RWPE2 (cell line): ENCODE measurements at regions not wholly inside any gene's neighbourhood (a gene's known extent, or its start where the extent isn't known, plus 50 kb on each side); places are given as distances from the start of the nearest gene placed in this dataset.

Experiments
- ATAC-seq: fragments of 200-7000 bp; cut with Tn5 transposase; 3 replicates; pipeline ENCODE4 v1.9.1; 2021; ENCODE audit warnings: low read depth
- DNase-seq: peaks from one replicate; pipeline ENCODE4 v3.0.0-alpha.2; 2020; ENCODE audit warnings: low spot score
- H3K27ac ChIP-seq: fragments of 450-650 bp; 2 replicates; pipeline ENCODE4 v1.5.1; 2017; ENCODE audit warnings: mild to moderate bottlenecking; ENCODE audit not compliant: poor library complexity, severe bottlenecking
- H3K27me3 ChIP-seq: fragments of 250-450 bp; sonication (Bioruptor Pico); 2 replicates; pipeline ENCODE4 v1.5.1; 2021; ENCODE audit warnings: mild to moderate bottlenecking, moderate library complexity; ENCODE audit not compliant: insufficient read depth, poor library complexity, severe bottlenecking
- H3K36me3 ChIP-seq: fragments of 250-450 bp; sonication (Bioruptor Pico); 2 replicates; pipeline ENCODE4 v1.5.1; 2020; ENCODE audit warnings: low read depth, mild to moderate bottlenecking, moderate library complexity
- H3K4me1 ChIP-seq: fragments of 250-450 bp; sonication (Bioruptor Pico); 2 replicates; pipeline ENCODE4 v1.5.1; 2021; ENCODE audit warnings: mild to moderate bottlenecking, moderate library complexity; ENCODE audit not compliant: insufficient read depth, poor library complexity, severe bottlenecking
- H3K4me3 ChIP-seq: fragments of 250-450 bp; sonication (Bioruptor Pico); 2 replicates; pipeline ENCODE4 v1.5.1; 2021; ENCODE audit warnings: mild to moderate bottlenecking, moderate library complexity; ENCODE audit not compliant: severe bottlenecking
- H3K9me3 ChIP-seq: fragments of 250-450 bp; sonication (Bioruptor Pico); 2 replicates; pipeline ENCODE4 v1.5.1; 2021; ENCODE audit warnings: mild to moderate bottlenecking, moderate library complexity; ENCODE audit not compliant: severe bottlenecking
- TF ChIP-seq, protein P1 (sequence below): fragments of 450-650 bp; IDR thresholded peaks from one replicate; pipeline ENCODE4 v1.5.1; 2017; ENCODE audit warnings: mild to moderate bottlenecking, moderate library complexity; ENCODE audit not compliant: poor library complexity, severe bottlenecking

- H3K4me3 ChIP-seq = no peak overlapping the region
- H3K4me1 ChIP-seq = no peaks in the 10 kb centered on the region
- no peaks in the 10 kb centered on the region for H3K9me3 ChIP-seq
- H3K27me3 ChIP-seq = no peaks in the 10 kb centered on the region
- no peak for ATAC-seq
- TF ChIP-seq, protein P1, sequence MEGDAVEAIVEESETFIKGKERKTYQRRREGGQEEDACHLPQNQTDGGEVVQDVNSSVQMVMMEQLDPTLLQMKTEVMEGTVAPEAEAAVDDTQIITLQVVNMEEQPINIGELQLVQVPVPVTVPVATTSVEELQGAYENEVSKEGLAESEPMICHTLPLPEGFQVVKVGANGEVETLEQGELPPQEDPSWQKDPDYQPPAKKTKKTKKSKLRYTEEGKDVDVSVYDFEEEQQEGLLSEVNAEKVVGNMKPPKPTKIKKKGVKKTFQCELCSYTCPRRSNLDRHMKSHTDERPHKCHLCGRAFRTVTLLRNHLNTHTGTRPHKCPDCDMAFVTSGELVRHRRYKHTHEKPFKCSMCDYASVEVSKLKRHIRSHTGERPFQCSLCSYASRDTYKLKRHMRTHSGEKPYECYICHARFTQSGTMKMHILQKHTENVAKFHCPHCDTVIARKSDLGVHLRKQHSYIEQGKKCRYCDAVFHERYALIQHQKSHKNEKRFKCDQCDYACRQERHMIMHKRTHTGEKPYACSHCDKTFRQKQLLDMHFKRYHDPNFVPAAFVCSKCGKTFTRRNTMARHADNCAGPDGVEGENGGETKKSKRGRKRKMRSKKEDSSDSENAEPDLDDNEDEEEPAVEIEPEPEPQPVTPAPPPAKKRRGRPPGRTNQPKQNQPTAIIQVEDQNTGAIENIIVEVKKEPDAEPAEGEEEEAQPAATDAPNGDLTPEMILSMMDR = no peak
- H3K36me3 ChIP-seq = no peaks in the 10 kb centered on the region
- no peak for DNase-seq
- H3K27ac ChIP-seq = no peak overlapping the region
Measured at GRCh38 chr1:42052072-42052699, 101.0 kb upstream of the GUCA2B start.

GRCh38 chr1:42047508-42047880, 105.7 kb upstream of the GUCA2B start:
- DNase-seq (no peak), ATAC-seq (no peak)
- H3K4me3 ChIP-seq = no peak overlapping the region
- TF ChIP-seq, protein P1 = no peak
- no peaks in the 10 kb centered on the region for H3K27me3 ChIP-seq
- no peaks in the 10 kb centered on the region for H3K4me1 ChIP-seq
- H3K9me3 ChIP-seq = no peaks in the 10 kb centered on the region
- H3K36me3 ChIP-seq = no peaks in the 10 kb centered on the region
- no peak overlapping the region for H3K27ac ChIP-seq

DNA sequence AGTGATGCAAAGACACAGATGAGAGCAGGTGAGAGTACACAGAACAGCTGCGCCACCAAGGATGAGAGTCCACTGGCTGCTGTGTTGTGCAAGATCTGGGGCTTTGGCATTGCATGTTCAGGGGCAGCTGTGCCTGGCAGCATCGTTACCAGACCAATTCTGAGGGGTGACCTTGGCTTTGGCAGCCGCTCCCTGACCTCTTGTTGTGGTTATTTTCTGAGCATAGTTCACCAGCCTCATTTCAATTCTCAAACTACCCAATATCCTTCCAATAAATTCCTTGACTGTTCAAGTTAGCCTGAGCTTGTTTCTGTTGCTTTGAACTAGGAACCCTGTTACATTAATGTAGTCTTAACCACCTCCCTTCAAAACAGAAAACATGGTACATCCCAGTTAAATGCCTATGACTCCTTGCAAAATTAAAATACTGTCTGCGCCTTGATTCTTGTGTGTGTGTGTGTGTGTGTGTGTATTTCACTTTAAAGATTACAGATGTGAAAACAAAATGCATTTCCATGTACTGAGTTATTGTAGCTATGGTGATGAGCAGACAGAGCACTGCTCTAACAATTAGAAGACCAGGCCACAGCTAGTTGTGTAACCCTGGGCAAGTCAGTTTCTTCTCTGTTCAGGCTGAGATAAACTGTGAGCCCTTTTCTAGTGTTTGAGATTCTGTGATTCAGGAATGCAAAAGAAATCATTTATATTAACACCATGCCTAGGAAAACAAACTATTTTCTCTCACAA, 106.3 kb upstream of the GUCA2B start:
- TF ChIP-seq, protein P1 = no peak
- ATAC-seq = no peak
- Histone ChIP-seq H3K9me3 (no peaks in the 10 kb centered on the region), H3K4me3 (no peak overlapping the region), H3K4me1 (no peaks in the 10 kb centered on the region), H3K27ac (no peak overlapping the region), H3K27me3 (no peaks in the 10 kb centered on the region), H3K36me3 (no peaks in the 10 kb centered on the region)
- no peak for DNase-seq

DNA sequence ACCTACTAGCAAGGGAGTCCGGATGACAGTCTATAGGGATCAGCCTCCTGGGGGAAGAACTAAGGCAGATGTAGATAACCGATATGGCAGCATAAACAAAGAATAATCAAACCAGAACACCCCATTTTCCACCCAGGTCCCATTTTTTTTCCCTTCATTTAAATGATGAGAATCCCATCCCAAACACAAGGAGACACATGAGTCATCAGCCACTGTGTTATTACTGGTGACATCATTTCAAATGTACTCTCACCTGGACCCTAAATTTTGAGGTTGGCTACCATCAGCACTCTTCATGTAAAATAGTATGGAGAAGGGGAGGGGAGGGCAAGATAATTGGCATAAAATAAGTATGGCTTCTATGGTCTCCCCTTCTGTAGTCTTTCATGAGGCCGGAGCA, 108.9 kb upstream of the GUCA2B start:
- no peaks in the 10 kb centered on the region for H3K27me3 ChIP-seq
- no peaks in the 10 kb centered on the region for H3K36me3 ChIP-seq
- TF ChIP-seq, protein P1 = no peak
- no peak overlapping the region for H3K27ac ChIP-seq
- no peaks in the 10 kb centered on the region for H3K4me1 ChIP-seq
- no peaks in the 10 kb centered on the region for H3K9me3 ChIP-seq
- ATAC-seq = no peak
- no peak overlapping the region for H3K4me3 ChIP-seq
- no peak for DNase-seq

GRCh38 chr1:42043811-42044210, 109.4 kb upstream of the GUCA2B start:
- TF ChIP-seq, protein P1 = no peak
- no peak for DNase-seq
- no peaks in the 10 kb centered on the region for H3K36me3 ChIP-seq

More at GRCh38 chr1:42043811-42044210, 109.4 kb upstream of the GUCA2B start:
- H3K4me3 ChIP-seq = no peak overlapping the region
- no peak overlapping the region for H3K27ac ChIP-seq
- H3K9me3 ChIP-seq = no peaks in the 10 kb centered on the region
- ATAC-seq = no peak
- H3K27me3 ChIP-seq = no peaks in the 10 kb centered on the region
- H3K4me1 ChIP-seq = no peaks in the 10 kb centered on the region
